T-helper 2 cell treated with Interferon-gamma antibody and Interleukin-4, amounts not matched to agents 5 μg/mL and 100 μg/mL, for 36 hours (primary cell): ENCODE measurements at regions not wholly inside any gene's neighbourhood (a gene's known extent, or its start where the extent isn't known, plus 50 kb on each side); places are given as distances from the start of the nearest gene placed in this dataset.

Experiments
- DNase-seq: peaks from one replicate; pipeline ENCODE4 v3.0.0; 2021; ENCODE audit warnings: low spot score
- H3K27ac Mint-ChIP-seq: one replicate; pipeline ENCODE4 v1.8.0; 2021; ENCODE audit warnings: mild to moderate bottlenecking, mixed read lengths
- H3K27me3 Mint-ChIP-seq: one replicate; pipeline ENCODE4 v1.8.0; 2021; ENCODE audit warnings: low read depth, mixed read lengths
- H3K36me3 Mint-ChIP-seq: one replicate; pipeline ENCODE4 v1.8.0; 2021; ENCODE audit warnings: low read depth, mixed read lengths
- H3K4me1 Mint-ChIP-seq: one replicate; pipeline ENCODE4 v1.8.0; 2021; ENCODE audit warnings: low read depth, mixed read lengths
- H3K4me3 Mint-ChIP-seq: one replicate; pipeline ENCODE4 v1.8.0; 2022; ENCODE audit warnings: mild to moderate bottlenecking, moderate library complexity, mixed read lengths
- H3K9me3 Mint-ChIP-seq: one replicate; pipeline ENCODE4 v1.8.0; 2021; ENCODE audit warnings: mixed read lengths

DNA sequence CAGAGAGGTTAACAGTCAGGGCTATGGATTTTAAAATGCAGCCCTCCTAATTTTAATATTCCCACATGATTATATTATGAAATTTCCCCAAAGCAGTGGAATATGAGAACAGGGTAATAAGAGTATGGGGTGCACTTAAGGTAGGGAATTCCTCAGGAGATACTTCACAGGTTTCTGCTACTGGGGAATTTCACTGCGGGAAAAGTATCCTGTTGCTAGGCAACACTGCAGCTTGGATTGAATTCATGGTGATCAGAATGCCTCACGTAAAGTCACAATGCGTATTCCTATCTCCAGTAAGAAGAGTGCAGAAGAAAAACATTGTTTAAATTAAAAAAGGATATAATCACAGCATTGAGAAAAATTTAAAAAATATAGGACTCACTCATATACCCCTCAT is 398.1 kb upstream of the RPS6KA3 start:
- Mint-ChIP-seq H3K4me1 (no peaks in the 10 kb centered on the region), H3K36me3 (no peaks in the 10 kb centered on the region), H3K9me3 (no peaks in the 10 kb centered on the region), H3K4me3 (no peak overlapping the region), H3K27me3 (no peaks in the 10 kb centered on the region), H3K27ac (no peak overlapping the region)
- DNase-seq = no peak

- no peak for DNase-seq
- Mint-ChIP-seq H3K4me3 (no peak overlapping the region), H3K9me3 (no peaks in the 10 kb centered on the region), H3K4me1 (no peaks in the 10 kb centered on the region), H3K27me3 (no peaks in the 10 kb centered on the region), H3K36me3 (no peaks in the 10 kb centered on the region), H3K27ac (no peak overlapping the region)
Measured at GRCh38 chrX:20664131-20664530, 397.4 kb upstream of the RPS6KA3 start.

DNA sequence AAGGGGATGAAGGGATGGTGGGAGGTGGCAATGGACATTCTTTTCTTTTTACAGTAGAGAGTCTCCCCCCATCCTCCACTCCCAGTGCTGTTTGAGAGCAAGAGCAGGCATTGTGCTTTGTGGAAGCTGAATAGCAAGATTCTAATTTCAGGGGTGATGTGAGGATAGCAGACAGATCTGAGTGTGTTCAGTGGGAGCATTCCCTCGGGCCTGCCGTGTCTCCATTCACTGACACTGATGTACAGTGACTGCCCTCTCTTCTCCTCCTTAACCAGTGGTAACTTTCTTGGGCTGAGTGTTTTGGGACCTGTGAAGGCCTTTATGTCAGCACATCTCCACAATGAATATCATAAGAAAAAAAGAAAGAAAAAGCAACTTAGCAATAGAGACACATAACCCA is 396.6 kb upstream of the RPS6KA3 start:
- H3K4me1 Mint-ChIP-seq = no peaks in the 10 kb centered on the region
- no peak overlapping the region for H3K27ac Mint-ChIP-seq

GRCh38 chrX:20656721-20657120 is 390.0 kb upstream of the RPS6KA3 start:
- Mint-ChIP-seq H3K4me3 (no peak overlapping the region), H3K4me1 (no peaks in the 10 kb centered on the region), H3K27ac (no peak overlapping the region), H3K36me3 (no peaks in the 10 kb centered on the region), H3K27me3 (no peaks in the 10 kb centered on the region), H3K9me3 (no peaks in the 10 kb centered on the region)
- no peak for DNase-seq

More for the DNA sequence above, 396.6 kb upstream of the RPS6KA3 start:
- Mint-ChIP-seq H3K9me3 (no peaks in the 10 kb centered on the region), H3K4me3 (no peak overlapping the region), H3K36me3 (no peaks in the 10 kb centered on the region), H3K27me3 (no peaks in the 10 kb centered on the region)
- DNase-seq = no peak

GRCh38 chrX:20654596-20655106 is 387.9 kb upstream of the RPS6KA3 start:
- DNase-seq = no peak
- no peaks in the 10 kb centered on the region for H3K9me3 Mint-ChIP-seq
- H3K36me3 Mint-ChIP-seq = no peaks in the 10 kb centered on the region
- H3K4me3 Mint-ChIP-seq = no peak overlapping the region
- no peak overlapping the region for H3K27ac Mint-ChIP-seq
- no peaks in the 10 kb centered on the region for H3K4me1 Mint-ChIP-seq
- H3K27me3 Mint-ChIP-seq = no peaks in the 10 kb centered on the region

GRCh38 chrX:20653070-20653469 is 386.4 kb upstream of the RPS6KA3 start:
- Mint-ChIP-seq H3K36me3 (no peaks in the 10 kb centered on the region), H3K27me3 (no peaks in the 10 kb centered on the region), H3K4me1 (no peaks in the 10 kb centered on the region), H3K9me3 (no peaks in the 10 kb centered on the region), H3K27ac (no peak overlapping the region), H3K4me3 (no peak overlapping the region)
- no peak for DNase-seq

- no peak overlapping the region for H3K4me3 Mint-ChIP-seq
- no peak for DNase-seq
- no peaks in the 10 kb centered on the region for H3K9me3 Mint-ChIP-seq
- no peaks in the 10 kb centered on the region for H3K36me3 Mint-ChIP-seq
- H3K27me3 Mint-ChIP-seq = no peaks in the 10 kb centered on the region
- H3K4me1 Mint-ChIP-seq = no peaks in the 10 kb centered on the region
- H3K27ac Mint-ChIP-seq = no peak overlapping the region
Measured at GRCh38 chrX:20641954-20642353, 375.2 kb upstream of the RPS6KA3 start.

DNA sequence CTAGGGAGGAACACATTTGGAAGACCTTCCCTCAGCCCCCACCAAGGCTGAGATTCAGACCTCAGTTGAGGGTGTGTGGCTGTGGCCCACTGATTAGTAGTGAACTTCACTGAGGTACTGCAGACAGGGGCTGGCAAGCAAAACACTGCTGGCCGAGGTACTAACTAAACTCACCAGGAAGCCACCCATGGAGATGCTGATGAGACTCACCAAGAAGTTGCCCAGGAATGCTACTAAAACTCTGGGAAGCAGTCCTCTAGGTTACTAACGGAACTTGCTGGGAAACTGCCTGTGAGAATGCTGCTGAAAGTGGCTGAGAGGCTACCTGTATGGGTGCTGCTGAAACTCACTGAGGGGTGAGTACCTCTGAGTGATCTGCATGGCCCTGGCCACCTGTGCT is 372.4 kb upstream of the RPS6KA3 start:
- H3K27ac Mint-ChIP-seq = no peak overlapping the region
- H3K9me3 Mint-ChIP-seq = no peaks in the 10 kb centered on the region
- no peaks in the 10 kb centered on the region for H3K4me1 Mint-ChIP-seq
- H3K36me3 Mint-ChIP-seq = no peaks in the 10 kb centered on the region
- no peaks in the 10 kb centered on the region for H3K27me3 Mint-ChIP-seq
- H3K4me3 Mint-ChIP-seq = no peak overlapping the region
- DNase-seq = no peak

- no peak overlapping the region for H3K4me3 Mint-ChIP-seq
- H3K9me3 Mint-ChIP-seq = no peaks in the 10 kb centered on the region
- H3K27ac Mint-ChIP-seq = no peak overlapping the region
- H3K4me1 Mint-ChIP-seq = no peaks in the 10 kb centered on the region
- no peaks in the 10 kb centered on the region for H3K36me3 Mint-ChIP-seq
- H3K27me3 Mint-ChIP-seq = no peaks in the 10 kb centered on the region
- DNase-seq = no peak
Measured at GRCh38 chrX:20637351-20637750, 370.6 kb upstream of the RPS6KA3 start.

- H3K9me3 Mint-ChIP-seq = no peaks in the 10 kb centered on the region
Measured at GRCh38 chrX:20633451-20633850, 366.7 kb upstream of the RPS6KA3 start.

GRCh38 chrX:20623448-20623847 is 356.7 kb upstream of the RPS6KA3 start:
- Mint-ChIP-seq H3K4me1 (no peaks in the 10 kb centered on the region), H3K36me3 (no peaks in the 10 kb centered on the region), H3K27ac (no peak overlapping the region), H3K27me3 (no peaks in the 10 kb centered on the region), H3K9me3 (no peaks in the 10 kb centered on the region), H3K4me3 (no peak overlapping the region)
- no peak for DNase-seq

More at GRCh38 chrX:20633451-20633850, 366.7 kb upstream of the RPS6KA3 start:
- Mint-ChIP-seq H3K27me3 (no peaks in the 10 kb centered on the region), H3K4me1 (no peaks in the 10 kb centered on the region), H3K4me3 (no peak overlapping the region), H3K36me3 (no peaks in the 10 kb centered on the region), H3K27ac (no peak overlapping the region)
- DNase-seq = no peak

GRCh38 chrX:20620306-20620705 is 353.6 kb upstream of the RPS6KA3 start:
- no peak for DNase-seq
- no peaks in the 10 kb centered on the region for H3K4me1 Mint-ChIP-seq
- H3K9me3 Mint-ChIP-seq = no peaks in the 10 kb centered on the region
- H3K27me3 Mint-ChIP-seq = no peaks in the 10 kb centered on the region
- no peaks in the 10 kb centered on the region for H3K36me3 Mint-ChIP-seq
- H3K27ac Mint-ChIP-seq = no peak overlapping the region
- no peak overlapping the region for H3K4me3 Mint-ChIP-seq

- no peak overlapping the region for H3K4me3 Mint-ChIP-seq
- no peaks in the 10 kb centered on the region for H3K9me3 Mint-ChIP-seq
- no peak overlapping the region for H3K27ac Mint-ChIP-seq
- H3K36me3 Mint-ChIP-seq = no peaks in the 10 kb centered on the region
- no peaks in the 10 kb centered on the region for H3K4me1 Mint-ChIP-seq
- DNase-seq = no peak
- H3K27me3 Mint-ChIP-seq = no peaks in the 10 kb centered on the region
Measured at GRCh38 chrX:20609916-20610415, 343.3 kb upstream of the RPS6KA3 start.

- Mint-ChIP-seq H3K27ac (no peak overlapping the region), H3K4me1 (no peaks in the 10 kb centered on the region), H3K27me3 (no peaks in the 10 kb centered on the region), H3K36me3 (no peaks in the 10 kb centered on the region), H3K4me3 (no peak overlapping the region), H3K9me3 (no peaks in the 10 kb centered on the region)
- no peak for DNase-seq
Measured at GRCh38 chrX:20606831-20607230, 340.1 kb upstream of the RPS6KA3 start.

- DNase-seq = no peak
- Mint-ChIP-seq H3K27me3 (no peaks in the 10 kb centered on the region), H3K9me3 (no peaks in the 10 kb centered on the region), H3K4me1 (peaks cover 6% of the 10 kb centered on the region), H3K4me3 (no peak overlapping the region), H3K36me3 (no peaks in the 10 kb centered on the region), H3K27ac (no peak overlapping the region)
Measured at GRCh38 chrX:20596856-20597255, 330.1 kb upstream of the RPS6KA3 start.
